ENCODE measurements at regions not wholly inside any gene's neighbourhood (a gene's known extent, or its start where the extent isn't known, plus 50 kb on each side); places are given as distances from the start of the nearest gene placed in this dataset.
"Not testable (repeated sequence)": the region's sequence is repeated elsewhere in the genome, so short reads cannot be mapped to it uniquely, and the experiment has no call there.

DNA sequence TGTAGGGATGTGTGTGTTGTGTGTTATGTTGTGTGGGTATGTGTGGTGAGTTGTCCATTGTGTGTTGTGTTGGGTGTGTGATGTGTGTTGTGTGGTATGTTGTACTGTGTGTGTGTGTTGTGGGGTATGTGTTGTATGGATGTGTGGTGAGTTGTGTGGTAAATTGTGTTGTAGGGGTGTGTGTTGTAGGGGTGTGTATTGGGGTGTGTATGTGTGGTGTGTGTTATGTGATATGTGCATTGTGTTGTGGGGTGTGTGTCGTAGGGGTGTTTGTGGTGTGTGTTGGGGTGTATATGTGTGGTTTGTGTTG, 97.8 kb upstream of the PODXL start:
- no peak for DNase-seq (ENCODE audit: low read depth in 4 of 4, low spot score in 3 of 4)

DNA sequence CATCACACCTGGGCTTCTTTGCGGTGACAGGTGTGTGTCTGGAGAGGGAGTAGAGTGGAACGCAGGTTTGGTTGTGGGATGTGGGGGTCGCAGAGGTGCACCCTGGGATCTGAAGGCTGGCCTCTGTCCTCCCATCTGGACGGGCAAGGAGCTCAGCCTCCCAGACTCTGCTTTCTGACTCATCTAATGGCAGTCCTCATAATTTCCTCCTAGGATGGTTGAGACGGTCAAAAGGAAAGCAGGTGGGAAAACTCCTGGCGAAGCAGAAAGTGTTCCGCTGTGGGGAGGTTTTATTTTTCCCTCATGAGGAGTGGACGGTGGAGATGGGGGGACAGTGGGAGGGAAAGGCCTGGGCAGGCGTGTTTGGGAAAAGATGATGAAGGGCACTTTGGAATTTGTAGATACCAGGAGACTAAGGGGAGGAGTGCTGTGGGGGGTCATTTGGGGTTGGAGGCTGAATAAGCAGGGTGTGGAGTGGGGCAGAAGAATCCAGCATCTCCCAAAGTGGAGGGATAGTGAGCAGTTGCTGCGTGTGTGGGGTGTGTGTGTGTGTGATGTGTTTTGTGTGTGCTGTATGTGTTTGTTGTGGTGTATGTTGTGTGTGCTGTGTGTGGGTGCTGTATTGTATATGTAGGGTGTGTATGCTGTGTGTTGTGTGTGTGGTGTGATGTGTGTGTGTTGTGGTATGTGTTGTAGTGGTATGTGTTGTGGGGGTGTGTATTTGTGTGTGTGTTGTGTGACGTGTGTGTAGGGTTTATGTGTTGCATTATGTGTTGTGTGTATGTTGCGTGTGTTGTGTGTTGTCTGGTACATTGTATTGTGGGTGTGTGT, 97.2 kb upstream of the PODXL start:
- no peak for DNase-seq (ENCODE audit: low read depth in 4 of 4, low spot score in 3 of 4)

GRCh38 chr7:131652934-131653333, 96.5 kb upstream of the PODXL start:
- no peak for DNase-seq (ENCODE audit: low read depth in 4 of 4, low spot score in 3 of 4)

DNA sequence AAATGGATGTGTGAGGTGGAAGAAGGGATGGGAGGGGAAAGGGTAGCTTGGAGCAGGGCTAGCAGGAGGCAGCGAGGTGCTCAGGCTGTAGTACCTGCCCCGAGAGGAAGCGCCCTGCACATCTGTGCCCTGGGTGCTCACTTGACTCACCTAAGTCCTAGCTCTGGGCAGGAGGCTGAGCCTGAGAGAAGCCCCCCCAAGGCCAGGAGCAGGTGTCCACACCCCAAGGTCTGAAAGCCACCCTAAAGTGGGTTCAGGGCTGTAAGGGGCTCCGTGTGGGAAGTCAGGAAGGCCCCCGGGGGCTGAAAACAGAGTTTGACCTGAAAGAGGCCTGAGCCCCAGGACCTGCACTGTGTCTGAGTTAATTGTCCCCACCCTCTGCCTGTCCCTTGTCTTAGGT, 95.8 kb upstream of the PODXL start:
- no peak for DNase-seq (ENCODE audit: low read depth in 4 of 4, low spot score in 3 of 4)

DNA sequence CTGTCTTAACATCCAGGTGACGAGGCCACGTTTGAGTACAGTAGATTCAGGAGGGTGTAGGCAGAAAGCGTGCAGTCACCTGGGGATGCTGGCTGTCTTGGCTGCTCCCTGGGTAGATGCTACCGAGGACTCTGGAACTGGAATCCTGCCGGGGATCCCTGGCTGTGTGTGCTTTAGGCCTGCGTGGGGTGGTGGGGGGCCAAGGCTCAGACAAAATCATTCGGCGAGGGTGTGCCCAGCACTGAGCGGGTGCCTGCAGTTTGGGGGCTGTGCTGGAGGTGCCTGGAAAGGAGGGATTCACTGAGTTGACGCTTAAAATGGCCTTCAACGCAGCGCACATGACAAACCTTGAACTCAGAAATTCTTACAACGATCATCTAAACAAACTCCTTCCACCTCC, 93.5 kb upstream of the PODXL start:
- no peak for DNase-seq (ENCODE audit: low read depth in 4 of 4, low spot score in 3 of 4)

DNA sequence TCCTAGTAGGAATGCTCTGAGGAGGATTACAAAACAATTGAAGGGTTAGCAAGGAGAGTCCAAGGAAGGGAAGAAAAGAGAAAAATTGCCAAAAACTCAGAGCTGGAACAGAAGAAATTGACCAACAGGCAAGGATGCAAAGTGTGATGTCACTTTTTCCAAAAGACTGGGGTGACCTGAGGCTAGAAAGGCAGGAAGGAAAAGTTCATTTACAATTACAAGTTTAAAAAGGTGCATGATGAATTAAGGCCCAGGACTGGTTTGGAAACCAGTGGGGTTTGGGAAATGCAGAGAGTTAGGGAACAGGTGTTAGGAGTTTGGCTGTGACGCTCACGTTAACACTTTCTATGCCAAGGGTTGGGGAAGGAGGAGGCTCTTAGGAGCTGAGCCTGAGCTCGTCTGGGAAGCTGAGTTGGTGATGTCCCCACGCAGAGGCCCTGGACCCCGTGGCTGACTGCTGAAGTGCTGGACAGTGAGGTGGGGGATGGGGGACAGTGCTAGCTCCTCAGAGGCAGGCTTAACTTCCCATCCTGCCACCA, 92.6 kb upstream of the PODXL start:
- DNase-seq (ENCODE audit: low read depth in 4 of 4, low spot score in 3 of 4), result no peak

DNA sequence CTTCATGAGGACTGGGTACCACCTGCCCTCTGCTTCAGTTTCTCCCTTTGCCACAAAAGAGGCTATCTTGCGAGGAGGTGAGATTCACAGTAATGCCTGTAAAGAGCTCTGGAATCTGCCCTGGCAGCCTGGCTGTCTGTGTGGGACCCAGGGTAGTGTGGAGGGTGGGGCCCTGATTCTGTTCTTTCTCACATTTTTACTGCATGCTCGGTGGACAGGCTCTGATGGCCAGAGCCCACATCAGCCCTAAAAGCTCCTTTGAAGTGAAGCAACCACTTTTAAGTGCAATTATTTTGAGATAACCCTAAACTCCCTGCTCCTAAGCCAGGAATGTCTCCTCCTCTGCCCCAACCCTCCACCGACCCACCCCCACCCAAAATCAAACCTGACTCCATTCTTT, 92.1 kb upstream of the PODXL start:
- no peak for DNase-seq (ENCODE audit: low read depth in 4 of 4, low spot score in 3 of 4)

- no peak for DNase-seq (ENCODE audit: low read depth in 4 of 4, low spot score in 3 of 4)
Observed at GRCh38 chr7:131646203-131646602, 89.8 kb upstream of the PODXL start.

DNA sequence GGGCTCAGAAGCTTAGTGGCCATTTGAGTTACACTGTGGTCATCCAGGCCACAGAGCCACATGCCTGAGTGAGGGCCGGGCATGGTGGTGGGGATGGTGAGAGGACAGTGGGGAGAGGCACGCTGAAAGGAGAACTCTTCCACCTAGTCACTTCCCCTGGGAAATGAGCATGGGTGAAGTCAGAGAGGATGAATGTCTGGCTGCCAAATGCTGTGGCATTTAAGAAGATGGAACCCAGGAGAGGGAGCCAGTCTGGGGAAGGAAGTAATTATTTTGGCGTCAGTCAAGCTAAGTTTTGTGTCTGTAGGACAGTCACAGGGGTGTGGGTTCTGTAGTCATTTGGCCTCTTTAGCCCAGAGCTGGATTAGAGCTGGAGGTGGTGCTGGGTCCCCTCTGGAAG, 86.0 kb upstream of the PODXL start:
- no peak for DNase-seq (ENCODE audit: low read depth in 4 of 4, low spot score in 3 of 4)

DNA sequence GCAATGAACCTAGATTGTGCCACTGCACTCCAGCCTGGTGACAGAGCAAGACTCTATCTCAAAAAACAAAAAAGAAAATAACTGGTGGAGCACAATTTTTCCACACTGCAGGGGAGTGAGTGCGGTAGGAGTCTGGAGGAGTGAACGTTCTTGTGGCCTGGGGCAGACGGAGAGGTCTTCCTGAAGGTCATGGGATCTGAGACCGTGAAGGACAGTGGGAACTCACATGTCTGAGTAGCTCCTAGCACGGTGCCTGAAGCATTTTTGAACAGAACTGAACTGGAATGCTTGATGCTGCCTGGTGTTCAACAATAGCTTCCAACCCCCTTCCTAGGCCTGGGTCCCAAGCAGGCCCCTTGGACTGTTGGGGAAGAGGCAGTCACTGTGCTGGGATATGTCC, 84.3 kb upstream of the PODXL start:
- DNase-seq (ENCODE audit: low read depth in 4 of 4, low spot score in 3 of 4), result no peak

GRCh38 chr7:131638641-131639430, 82.4 kb upstream of the PODXL start:
- DNase-seq (ENCODE audit: low read depth in 4 of 4, low spot score in 3 of 4), result no peak

DNA sequence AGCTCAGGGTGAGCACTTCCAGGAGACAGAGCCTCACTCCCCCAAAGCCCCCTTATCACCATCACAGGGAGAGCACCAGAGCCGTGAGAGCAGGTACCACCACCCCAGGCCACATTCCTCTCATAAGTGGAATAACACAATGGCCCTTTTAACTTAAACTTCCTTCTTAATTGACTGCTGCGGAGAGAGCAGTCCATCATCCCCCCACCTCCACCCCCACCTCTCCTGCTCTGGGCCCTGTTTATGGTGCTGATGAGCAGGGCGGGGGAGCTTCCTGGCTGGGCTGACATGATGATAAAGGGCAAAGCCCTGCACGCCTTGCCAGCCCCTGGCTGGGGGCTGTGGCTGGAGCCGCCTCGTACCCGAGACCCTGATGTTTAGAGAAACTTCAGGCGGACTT, 81.4 kb upstream of the PODXL start:
- no peak for DNase-seq (ENCODE audit: low read depth in 4 of 4, low spot score in 3 of 4)

GRCh38 chr7:131636092-131636491, 79.7 kb upstream of the PODXL start:
- DNase-seq (ENCODE audit: low read depth in 4 of 4, low spot score in 3 of 4), result no peak

- not testable (repeated sequence) for DNase-seq (ENCODE audit: low read depth in 4 of 4, low spot score in 3 of 4)
Observed at GRCh38 chr7:131634197-131634596, 77.8 kb upstream of the PODXL start.

DNA sequence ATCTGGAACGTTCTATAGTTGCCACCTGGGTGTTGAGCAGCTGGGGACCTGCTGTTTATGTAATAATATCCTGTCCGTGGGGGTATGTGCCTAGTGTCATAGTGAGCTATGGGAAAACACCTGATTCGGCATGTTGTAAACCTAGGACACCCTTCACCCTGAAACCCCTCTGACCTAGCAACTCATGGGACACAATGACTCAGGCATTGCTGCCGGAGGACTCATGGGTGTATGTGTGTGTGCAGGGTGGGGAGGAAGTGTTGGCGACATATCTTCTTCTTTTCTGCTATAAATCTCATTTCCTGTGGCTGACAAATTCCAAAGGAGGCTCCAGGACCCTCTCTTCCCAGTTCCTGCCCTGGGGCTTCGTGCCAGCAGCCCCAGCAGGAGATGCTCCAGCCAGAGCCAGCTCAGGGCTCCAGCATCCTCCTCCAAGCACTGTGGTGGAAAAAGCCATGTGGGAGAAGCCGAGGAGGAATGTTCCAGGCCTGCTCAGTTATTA, 77.0 kb upstream of the PODXL start:
- no peak for DNase-seq (ENCODE audit: low read depth in 4 of 4, low spot score in 3 of 4)

DNA sequence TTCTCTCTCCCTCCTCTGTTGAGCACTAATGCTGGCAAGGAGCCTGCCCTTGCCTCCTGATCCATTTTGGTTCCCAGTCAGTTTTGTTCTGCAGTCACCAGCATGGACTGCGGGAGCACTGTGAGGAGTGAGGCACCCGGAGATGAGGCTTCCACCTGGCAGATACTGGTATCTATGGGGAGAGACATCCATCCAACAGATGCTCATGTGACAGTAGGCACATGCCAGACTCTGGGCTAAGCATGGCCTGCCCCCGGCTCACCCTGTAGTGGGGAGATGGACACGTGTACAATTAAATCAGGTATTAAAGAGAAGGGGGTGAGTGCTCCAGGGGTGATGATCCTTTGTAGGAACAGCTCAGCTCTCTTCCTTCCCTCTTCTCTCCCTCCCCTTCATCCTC, 74.0 kb upstream of the PODXL start:
- no peak for DNase-seq (ENCODE audit: low read depth in 4 of 4, low spot score in 3 of 4)

- DNase-seq (ENCODE audit: low read depth in 4 of 4, low spot score in 3 of 4), result no peak
Observed at GRCh38 chr7:131629217-131629882, 72.9 kb upstream of the PODXL start.

GRCh38 chr7:131628634-131629033, 72.2 kb upstream of the PODXL start:
- no peak for DNase-seq (ENCODE audit: low read depth in 4 of 4, low spot score in 3 of 4)

DNA sequence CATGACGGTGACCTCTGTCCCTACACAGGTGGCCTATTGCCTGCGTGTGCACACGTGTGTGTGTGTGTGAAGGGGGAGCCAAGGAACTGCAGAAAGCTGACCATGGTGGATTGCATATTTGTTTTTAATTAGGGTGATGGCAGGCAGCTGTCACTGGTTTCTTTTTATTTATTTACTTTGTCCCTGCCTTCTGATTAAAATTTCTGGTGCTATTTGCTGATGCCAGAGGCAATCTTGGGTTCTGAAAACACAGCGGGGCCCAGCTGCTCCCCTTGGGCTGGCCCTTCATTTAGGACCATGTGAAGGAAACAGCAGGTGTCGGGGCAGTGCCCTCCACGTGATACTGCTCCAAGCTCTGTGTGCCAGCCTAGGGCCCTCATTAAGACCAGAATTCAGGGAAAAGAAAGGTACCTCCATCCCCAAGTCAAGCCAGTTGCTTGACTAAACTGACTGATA, 71.3 kb upstream of the PODXL start:
- DNase-seq (ENCODE audit: low read depth in 4 of 4, low spot score in 3 of 4), result no peak

- DNase-seq (ENCODE audit: low read depth in 4 of 4, low spot score in 3 of 4), result no peak
Observed at GRCh38 chr7:131626643-131627042, 70.2 kb upstream of the PODXL start.

DNA sequence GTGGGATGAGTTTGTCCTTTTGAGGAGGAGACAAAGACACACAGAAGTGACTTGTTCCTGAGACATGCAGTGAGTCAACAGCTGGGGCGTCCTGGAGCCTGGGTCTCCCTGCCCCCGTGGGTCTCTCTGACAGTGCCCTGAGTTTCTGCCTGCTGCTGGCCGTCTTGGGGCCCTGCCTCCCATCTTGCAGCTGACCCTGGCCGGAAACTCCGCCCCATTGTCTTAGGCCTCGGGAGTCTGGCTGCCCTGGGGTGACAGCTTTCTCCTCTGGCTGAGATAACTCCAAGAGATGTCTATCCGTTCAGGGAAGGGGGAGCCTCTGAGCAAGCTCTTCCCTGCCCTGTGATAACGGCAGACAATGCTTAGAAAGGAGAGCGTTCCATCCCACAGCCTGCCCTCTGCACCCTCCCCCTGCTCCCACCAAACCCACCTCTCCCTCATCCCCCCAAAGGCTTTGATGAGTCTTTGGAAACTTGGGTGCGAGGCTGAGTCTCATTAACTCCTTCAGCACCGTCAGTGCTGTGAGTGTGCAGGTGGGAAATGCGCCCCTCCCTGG, 69.5 kb upstream of the PODXL start:
- no peak for DNase-seq (ENCODE audit: low read depth in 4 of 4, low spot score in 3 of 4)

All from right renal pelvis (tissue), 4 donors.